Activated CD8-positive, alpha-beta memory T cell treated with anti-CD3 and anti-CD28 coated beads for 24 hours (primary cell): ENCODE measurements at regions not wholly inside any gene's neighbourhood (a gene's known extent, or its start where the extent isn't known, plus 50 kb on each side); places are given as distances from the start of the nearest gene placed in this dataset.

Experiments used
- DNase-seq: peaks from one replicate; pipeline ENCODE4 v3.0.0-alpha.2; 2020

- no peak for DNase-seq
Observed at GRCh38 chr22:27378311-27378800, 423.2 kb downstream of the MN1 start.

DNA sequence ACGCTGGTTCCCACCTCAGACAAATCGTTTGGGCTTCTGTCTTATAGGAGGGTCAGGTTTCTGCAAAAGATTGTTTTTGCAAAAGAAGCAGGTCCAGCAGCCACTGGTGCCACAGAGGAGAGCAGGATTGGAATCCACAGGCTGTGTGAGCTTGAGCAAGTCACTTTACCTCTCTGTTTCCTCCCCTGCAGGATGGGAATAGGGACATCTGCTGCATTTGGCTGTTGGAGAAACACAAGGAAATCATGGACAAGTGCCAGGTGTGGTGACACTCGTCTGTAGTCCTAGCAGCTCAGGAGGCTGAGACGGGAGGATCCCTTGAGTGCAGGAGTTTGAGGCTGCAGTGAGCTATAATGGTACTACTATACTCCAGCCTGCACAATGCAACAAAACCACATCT is 422.6 kb downstream of the MN1 start:
- DNase-seq, result no peak

- DNase-seq, result no peak
Observed at GRCh38 chr22:27380855-27381254, 420.7 kb downstream of the MN1 start.

DNA sequence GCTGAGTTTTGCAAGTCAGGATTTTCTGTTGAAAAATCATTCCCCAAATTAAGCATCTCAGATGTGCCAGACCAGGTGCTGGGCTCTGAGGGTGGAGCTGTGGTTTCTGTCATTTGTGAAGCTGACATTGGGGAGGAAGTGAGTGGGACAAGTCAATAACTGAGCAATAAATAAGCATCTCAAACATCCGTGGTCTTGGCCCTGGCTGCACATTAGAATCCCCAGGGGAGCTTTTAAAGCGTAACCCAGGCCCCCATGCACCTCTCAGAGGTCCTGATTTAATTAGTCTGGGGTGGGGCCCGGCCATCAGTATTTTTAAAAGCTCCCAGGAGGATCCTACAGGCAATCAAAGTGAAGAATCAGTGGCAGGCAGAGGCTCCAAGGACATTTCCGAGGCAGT is 420.0 kb downstream of the MN1 start:
- DNase-seq, result no peak

DNA sequence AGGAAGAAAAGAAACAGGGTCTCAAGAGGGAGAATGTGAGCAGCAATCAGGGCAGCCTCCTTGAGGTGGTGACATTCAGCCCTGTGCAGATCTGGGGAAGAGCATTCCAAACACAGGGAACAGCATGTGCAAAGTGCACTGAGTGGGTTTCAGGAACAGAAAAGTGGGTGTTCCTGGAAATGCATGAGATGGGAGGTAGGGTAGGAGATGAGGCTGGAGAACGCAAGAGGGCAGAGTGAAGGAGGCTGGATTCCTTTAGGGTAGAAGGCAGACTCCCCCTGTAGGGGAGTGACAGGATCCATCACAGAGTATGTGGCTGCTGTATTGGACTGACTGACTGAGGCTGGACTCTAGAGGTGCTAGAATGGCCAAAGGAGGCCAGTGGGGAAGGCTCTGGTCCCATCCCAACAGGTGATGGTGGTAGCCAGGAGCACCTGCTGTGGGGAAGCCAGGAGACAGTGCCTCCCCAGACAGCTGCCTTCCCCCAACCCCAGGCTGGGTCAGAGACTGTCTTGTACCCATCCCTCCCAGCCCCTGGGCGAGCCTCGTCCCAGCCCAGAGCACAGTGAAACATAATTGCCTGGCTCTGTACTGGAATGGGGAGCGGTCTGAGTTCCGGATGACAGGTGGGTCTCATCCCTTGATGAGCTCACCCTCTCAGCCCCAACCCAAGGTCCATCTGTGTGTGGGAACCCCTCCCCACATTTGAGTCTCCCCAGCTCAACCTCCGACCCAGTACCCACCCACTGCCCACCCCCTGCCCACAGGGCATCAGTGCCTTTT is 419.4 kb downstream of the MN1 start:
- DNase-seq, result no peak

DNA sequence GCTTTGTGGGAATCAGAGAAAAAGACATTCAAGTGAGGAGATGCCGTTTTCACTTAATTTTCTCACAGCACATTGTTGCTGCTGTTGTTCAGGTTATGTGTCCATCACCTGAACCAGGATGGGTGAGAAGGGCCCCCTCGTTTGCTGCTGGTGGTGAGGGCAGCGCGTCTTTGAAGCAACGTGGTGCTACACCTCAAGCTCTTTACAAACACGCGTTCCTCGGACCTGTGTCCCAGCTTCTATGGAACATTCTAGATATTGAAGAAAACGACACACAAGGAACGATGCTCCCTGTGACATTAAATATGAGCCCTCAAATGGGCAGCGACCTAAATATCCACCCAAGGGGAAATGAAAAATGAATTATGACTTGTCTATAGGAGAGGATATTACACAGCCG is 418.6 kb downstream of the MN1 start:
- DNase-seq, result no peak

DNA sequence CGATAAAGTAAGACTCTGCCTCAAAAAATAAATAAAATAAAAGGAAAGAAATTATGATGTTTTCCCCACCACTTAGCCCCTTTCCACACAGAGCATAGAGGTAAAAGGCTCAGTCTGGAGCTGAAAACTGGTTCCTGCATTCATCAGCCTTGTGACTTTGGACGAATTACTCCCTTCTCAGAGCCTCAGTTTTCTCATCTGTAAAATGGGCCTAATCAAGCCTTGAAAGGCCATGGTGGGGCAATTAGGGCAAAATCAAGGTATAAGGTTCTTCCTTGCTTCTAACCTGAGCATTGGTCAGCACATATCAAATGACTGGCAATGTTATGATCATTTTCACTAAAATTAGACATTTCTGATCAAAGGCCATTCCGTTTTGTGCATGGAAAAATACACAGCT is 417.7 kb downstream of the MN1 start:
- DNase-seq, result no peak

- DNase-seq, result no peak
Observed at GRCh38 chr22:27385261-27385998, 416.1 kb downstream of the MN1 start.

DNA sequence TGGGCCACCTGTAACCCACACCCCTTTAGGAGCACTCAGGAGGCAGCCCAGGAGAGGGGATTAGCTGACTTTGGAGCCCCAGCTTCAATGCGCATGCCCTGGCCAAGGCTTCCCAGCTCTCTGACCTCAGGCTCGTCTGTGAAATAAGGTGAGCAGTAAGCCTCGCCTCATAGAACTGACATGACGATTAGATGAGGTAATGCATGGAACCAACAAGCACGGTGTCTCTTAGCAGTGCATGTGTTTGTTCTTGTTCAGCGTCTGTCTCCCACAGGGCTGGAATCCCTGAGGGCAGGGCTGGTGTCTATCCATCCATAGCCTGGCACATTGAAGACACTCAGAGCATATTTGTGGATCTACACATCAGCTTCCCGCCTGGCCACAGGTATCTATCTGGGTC is 415.4 kb downstream of the MN1 start:
- no peak for DNase-seq

GRCh38 chr22:27387561-27387960 is 414.0 kb downstream of the MN1 start:
- DNase-seq, result no peak

DNA sequence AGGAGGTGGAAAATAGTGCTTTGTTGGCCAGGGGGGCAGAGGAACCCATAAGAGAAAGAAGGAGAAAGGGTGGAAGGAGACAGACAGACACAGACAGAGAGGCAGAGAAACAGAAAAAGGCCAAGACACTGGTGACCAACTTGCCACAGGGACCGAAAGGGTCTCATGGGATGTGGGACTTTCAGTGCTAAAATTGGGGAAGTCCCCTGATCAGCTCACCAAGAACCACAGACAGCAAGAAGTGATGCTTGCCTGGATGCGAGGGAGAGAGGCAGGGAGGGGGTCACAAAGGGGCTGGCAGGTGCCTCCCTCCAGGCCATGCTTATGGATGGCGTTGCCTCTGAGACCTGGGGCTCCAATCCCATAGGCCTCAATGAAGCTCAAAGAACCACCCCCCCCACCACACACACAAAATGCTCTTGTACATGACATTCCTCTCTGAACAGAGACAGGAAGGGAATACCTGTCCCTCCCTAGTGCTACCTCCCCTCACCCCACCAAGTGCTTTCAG is 413.4 kb downstream of the MN1 start:
- DNase-seq, result no peak

- DNase-seq, result no peak
Observed at GRCh38 chr22:27389727-27390075, 411.9 kb downstream of the MN1 start.

DNA sequence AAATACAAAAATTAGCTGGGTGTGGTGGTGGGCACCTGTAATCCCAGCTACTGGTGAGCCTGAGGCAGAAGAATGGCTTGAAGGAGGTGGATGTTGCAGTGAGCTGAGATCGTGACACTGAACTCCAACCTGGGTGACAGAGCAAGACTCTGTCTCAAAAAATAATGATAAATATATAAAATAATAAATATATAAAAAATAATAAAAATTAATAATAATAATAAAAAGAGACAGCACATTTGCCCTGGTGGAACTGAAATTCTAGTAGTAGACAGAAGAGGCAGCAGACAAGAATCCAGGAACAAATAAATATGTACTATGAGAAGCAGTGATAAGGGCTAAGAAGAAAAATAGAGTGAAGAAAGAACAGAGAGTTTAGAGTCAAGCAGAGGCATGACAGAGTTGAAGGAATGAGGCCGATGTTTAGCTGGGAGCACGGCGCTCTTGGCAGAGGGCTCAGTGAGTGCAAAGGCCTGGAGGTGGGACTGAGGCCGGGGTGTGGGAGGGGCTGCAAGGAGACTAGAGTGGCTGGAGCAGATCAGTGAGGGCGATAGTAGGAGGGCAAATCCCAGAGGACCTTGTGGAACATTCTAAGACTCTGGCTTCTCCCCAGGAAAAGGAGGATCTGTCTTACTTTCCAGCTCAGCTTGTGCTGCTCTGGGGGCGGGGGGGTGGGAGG is 410.3 kb downstream of the MN1 start:
- DNase-seq, result no peak

DNA sequence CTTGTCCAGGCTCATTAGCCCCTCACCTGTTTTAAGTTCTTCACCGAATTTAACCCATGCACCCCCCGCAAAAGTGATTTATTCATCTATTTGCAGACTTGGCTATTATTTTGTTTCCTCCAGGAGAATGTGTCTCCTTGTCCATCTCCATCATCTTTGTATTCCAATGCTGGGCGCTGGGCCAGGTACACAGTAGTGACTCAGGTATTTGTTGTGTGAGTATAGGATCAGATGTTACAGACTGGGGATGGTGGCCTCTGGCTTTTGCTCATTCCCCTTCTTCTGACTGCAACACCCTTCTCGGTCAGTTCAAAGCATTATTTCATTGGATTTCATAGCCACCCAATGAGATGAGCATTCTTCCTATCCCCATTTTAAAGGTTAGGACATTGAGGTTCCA is 408.2 kb downstream of the MN1 start:
- no peak for DNase-seq

DNA sequence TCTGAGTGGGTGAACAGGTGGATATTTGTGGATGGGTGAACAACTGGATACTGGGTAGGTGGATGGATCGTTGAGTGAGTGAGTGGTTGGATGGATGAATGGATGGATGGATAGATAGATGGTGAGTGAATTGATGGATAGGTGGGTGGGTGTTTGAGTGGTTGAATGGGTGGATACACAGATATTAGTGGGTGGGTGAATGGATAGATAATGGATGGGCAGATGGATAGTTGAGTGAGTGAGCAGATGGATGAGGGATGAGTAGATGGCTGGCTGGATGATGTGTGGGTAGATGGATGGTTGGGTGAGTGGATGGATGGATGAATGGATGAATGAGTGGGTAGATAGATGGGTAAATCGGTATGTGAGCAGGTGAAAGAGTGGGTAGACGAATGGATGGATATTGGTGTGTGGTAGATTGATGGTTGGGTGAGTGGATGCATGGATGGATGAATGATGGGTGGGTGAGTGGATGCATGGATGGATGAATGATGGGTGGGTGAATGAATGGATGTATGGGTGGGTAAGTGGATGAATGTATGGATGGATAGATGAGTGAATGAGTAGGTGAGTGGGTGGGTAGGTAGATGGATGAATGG is 406.7 kb downstream of the MN1 start:
- no peak for DNase-seq

DNA sequence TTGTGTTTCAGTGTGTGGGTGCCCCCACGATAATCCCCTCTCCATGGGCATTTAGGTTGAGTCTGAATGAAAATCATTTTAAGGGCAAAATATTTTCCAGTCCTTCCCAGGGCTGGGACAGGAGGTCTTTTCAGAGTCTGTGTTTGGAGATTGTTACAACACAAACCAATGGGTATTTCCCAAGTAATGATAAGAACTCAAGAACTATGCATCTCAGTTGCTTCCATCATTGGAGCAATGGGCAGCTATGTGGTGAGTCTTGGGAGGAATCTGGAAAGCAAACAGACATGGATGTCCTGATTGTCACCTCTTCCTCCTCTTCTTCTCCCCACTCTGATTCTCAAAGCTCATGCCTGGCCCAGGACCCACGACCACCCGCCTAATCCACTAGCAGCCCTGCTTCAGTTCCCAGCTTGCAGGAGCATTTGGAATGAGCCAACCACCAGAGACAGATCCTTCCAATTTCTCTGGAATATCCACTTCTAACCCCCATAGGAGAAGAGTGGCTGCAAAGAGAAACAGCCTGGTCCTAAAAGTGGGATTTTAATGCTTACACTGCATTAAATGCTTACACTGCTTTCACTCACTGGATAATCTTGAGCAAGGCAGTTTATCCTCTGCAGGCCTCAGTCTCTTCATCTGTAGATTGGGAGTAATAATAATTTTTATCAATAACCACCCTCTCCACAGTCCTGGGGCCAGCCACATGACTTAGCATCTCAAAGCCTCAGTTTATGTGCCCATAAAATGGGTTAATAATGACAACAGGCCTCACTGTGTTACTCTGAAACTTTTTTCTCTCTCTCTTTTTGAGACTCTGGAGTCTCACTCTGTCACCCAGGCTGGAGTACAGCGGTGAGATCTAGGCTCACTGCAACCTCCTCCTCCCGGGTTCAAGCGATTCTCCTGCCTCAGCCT is 404.3 kb downstream of the MN1 start:
- no peak for DNase-seq

GRCh38 chr22:27397954-27398342 is 403.6 kb downstream of the MN1 start:
- DNase-seq, result no peak

DNA sequence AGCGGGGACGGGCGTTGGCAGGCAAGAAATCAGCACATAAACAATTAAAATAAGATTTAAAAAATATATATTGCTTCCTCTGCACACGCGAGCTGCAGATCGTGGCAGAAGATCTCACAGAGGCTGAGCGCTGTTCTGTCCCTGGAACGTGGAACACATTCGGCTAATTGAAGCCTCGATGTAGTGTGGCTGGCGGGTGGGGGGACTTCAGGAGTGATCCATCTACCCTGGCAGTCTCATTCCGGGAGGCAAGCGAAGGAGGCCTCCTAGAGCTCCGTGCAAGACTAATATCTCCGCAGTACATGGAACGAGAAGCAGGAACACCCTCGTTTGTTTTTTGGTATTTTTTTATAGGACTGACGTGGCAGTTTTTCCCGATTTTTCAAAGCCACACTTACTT is 402.4 kb downstream of the MN1 start:
- DNase-seq, result no peak

- DNase-seq, result no peak
Observed at GRCh38 chr22:27400811-27401210, 400.7 kb downstream of the MN1 start.

GRCh38 chr22:27401321-27401720 is 400.2 kb downstream of the MN1 start:
- no peak for DNase-seq

GRCh38 chr22:27404441-27404840 is 397.1 kb downstream of the MN1 start:
- DNase-seq, result no peak
